H9 (cell line): ENCODE measurements at regions not wholly inside any gene's neighbourhood (a gene's known extent, or its start where the extent isn't known, plus 50 kb on each side); places are given as distances from the start of the nearest gene placed in this dataset.

Experiments
- DNase-seq: peaks from one replicate; pipeline ENCODE4 v3.0.0-alpha.2; 2017
- H2AFZ ChIP-seq: one replicate; pipeline ENCODE4 v1.6.1; 2013; ENCODE audit warnings: mild to moderate bottlenecking, low read length, control low read depth, moderate library complexity
- H2AK5ac ChIP-seq: 2 replicates; pipeline ENCODE4 v1.6.1; 2013; ENCODE audit warnings: low read length, control low read depth, mixed read lengths; ENCODE audit not compliant: insufficient read length
- H2BK120ac ChIP-seq: one replicate; pipeline ENCODE4 v1.6.1; 2013; ENCODE audit warnings: low read depth, mild to moderate bottlenecking, low read length, control low read depth, inconsistent platforms; ENCODE audit not compliant: poor library complexity, severe bottlenecking
- H2BK12ac ChIP-seq: 2 replicates; pipeline ENCODE4 v1.6.1; 2013; ENCODE audit warnings: low read length, control low read depth, mixed read lengths, low read depth; ENCODE audit not compliant: insufficient read length
- H2BK15ac ChIP-seq: 2 replicates; pipeline ENCODE4 v1.6.1; 2013; ENCODE audit warnings: low read depth, low read length, control low read depth
- H2BK20ac ChIP-seq: one replicate; pipeline ENCODE4 v1.6.1; 2013; ENCODE audit warnings: low read depth, mild to moderate bottlenecking, low read length, control low read depth, inconsistent platforms; ENCODE audit not compliant: poor library complexity, severe bottlenecking
- H2BK5ac ChIP-seq: 2 replicates; pipeline ENCODE4 v1.6.1; 2013; ENCODE audit warnings: low read length, control low read depth, mixed read lengths; ENCODE audit not compliant: insufficient read length
- H3K14ac ChIP-seq: 2 replicates; pipeline ENCODE4 v1.6.1; 2013; ENCODE audit warnings: low read length, control low read depth; ENCODE audit not compliant: insufficient read depth
- H3K18ac ChIP-seq: 2 replicates; pipeline ENCODE4 v1.6.1; 2013; ENCODE audit warnings: low read depth, mild to moderate bottlenecking, mixed read lengths, low read length, control low read depth; ENCODE audit not compliant: insufficient read length
- H3K23ac ChIP-seq: 2 replicates; pipeline ENCODE4 v1.6.1; 2013; ENCODE audit warnings: low read length, control low read depth, mixed read lengths, low read depth; ENCODE audit not compliant: insufficient read length
- H3K23me2 ChIP-seq: 2 replicates; pipeline ENCODE4 v1.6.1; 2013; ENCODE audit warnings: low read depth, mild to moderate bottlenecking, mixed read lengths, low read length, control low read depth; ENCODE audit not compliant: insufficient read length, poor library complexity, severe bottlenecking
- H3K27ac ChIP-seq: 2 replicates; pipeline ENCODE4 v1.5.1; 2013; ENCODE audit warnings: low read length, control low read depth, mixed read lengths, low read depth; ENCODE audit not compliant: insufficient read length
- H3K27me3 ChIP-seq: 2 replicates; pipeline ENCODE4 v1.6.1; 2013; ENCODE audit warnings: low read length, control low read depth, inconsistent platforms; ENCODE audit not compliant: insufficient read depth
- H3K4ac ChIP-seq: 2 replicates; pipeline ENCODE4 v1.6.1; 2013; ENCODE audit warnings: low read depth, mild to moderate bottlenecking, control low read depth, inconsistent platforms, low read length, moderate library complexity
- H3K4me1 ChIP-seq: 2 replicates; pipeline ENCODE4 v1.6.1; 2013; ENCODE audit warnings: low read length, control low read depth, inconsistent platforms; ENCODE audit not compliant: insufficient read depth
- H3K4me2 ChIP-seq: 2 replicates; pipeline ENCODE4 v1.6.1; 2013; ENCODE audit warnings: low read length, control low read depth, mixed read lengths; ENCODE audit not compliant: insufficient read length, insufficient read depth
- H3K56ac ChIP-seq: 2 replicates; pipeline ENCODE4 v1.6.1; 2013; ENCODE audit warnings: low read depth, mild to moderate bottlenecking, mixed read lengths, low read length, control low read depth; ENCODE audit not compliant: insufficient read length
- H3K79me1 ChIP-seq: 2 replicates; pipeline ENCODE4 v1.6.1; 2013; ENCODE audit warnings: low read depth, mild to moderate bottlenecking, moderate library complexity, low read length, control low read depth, inconsistent platforms; ENCODE audit not compliant: insufficient read depth, poor library complexity, severe bottlenecking
- H3K79me2 ChIP-seq: 2 replicates; pipeline ENCODE4 v1.6.1; 2013; ENCODE audit warnings: low read length, control low read depth, inconsistent platforms; ENCODE audit not compliant: insufficient read depth
- H3K9ac ChIP-seq: 2 replicates; pipeline ENCODE4 v1.6.1; 2013; ENCODE audit warnings: low read length, control low read depth, mixed read lengths; ENCODE audit not compliant: insufficient read length; ENCODE audit errors: extremely low read depth
- H3K9me3 ChIP-seq: one replicate; pipeline ENCODE4 v1.6.1; 2013; ENCODE audit warnings: low read depth, low read length, inconsistent platforms; ENCODE audit not compliant: control insufficient read depth
- H3T11ph ChIP-seq: one replicate; pipeline ENCODE4 v1.6.1; 2013; ENCODE audit warnings: mild to moderate bottlenecking, low read length, control low read depth, inconsistent platforms
- H4K20me1 ChIP-seq: one replicate; pipeline ENCODE4 v1.6.1; 2013; ENCODE audit not compliant: control insufficient read depth, insufficient read length, insufficient read depth
- H4K5ac ChIP-seq: 2 replicates; pipeline ENCODE4 v1.6.1; 2013; ENCODE audit warnings: low read depth, mild to moderate bottlenecking, mixed read lengths, low read length, control low read depth; ENCODE audit not compliant: insufficient read length
- H4K8ac ChIP-seq: replicated peaks from 2 replicates; pipeline ENCODE4 v1.6.1; 2013; ENCODE audit warnings: low read length, control low read depth, mixed read lengths, low read depth; ENCODE audit not compliant: insufficient read length
- H4K91ac ChIP-seq: 2 replicates; pipeline ENCODE4 v1.6.1; 2013; ENCODE audit warnings: low read depth, mild to moderate bottlenecking, moderate library complexity, mixed read lengths, low read length, control low read depth; ENCODE audit not compliant: insufficient read length
- H3K27ac Mint-ChIP-seq, 3 experiments: 2 replicates in 2 of 3; 3 replicates in 1 of 3; pipeline ENCODE4 v1.8.0; 2020 to 2021; ENCODE audit warnings: mixed read lengths in 3 of 3, mild to moderate bottlenecking in 1 of 3, moderate library complexity in 1 of 3
- H3K27me3 Mint-ChIP-seq: 2 replicates; pipeline ENCODE4 v1.8.0; 2021; ENCODE audit warnings: low read depth, mild to moderate bottlenecking, moderate library complexity, mixed read lengths
- H3K36me3 Mint-ChIP-seq, 3 experiments: 2 replicates in 2 of 3; 3 replicates in 1 of 3; pipeline ENCODE4 v1.8.0; 2020 to 2021; ENCODE audit warnings: low read depth in 3 of 3, mixed read lengths in 3 of 3; ENCODE audit not compliant: insufficient read depth in 1 of 3
- H3K4me1 Mint-ChIP-seq, 2 experiments: 2 replicates each; pipeline ENCODE4 v1.8.0; 2020; ENCODE audit warnings: mixed read lengths in 2 of 2
- H3K4me3 Mint-ChIP-seq, 2 experiments: 2 replicates in 1 of 2; 3 replicates in 1 of 2; pipeline ENCODE4 v1.8.0; 2020 to 2021; ENCODE audit warnings: mild to moderate bottlenecking in 2 of 2, mixed read lengths in 2 of 2, moderate library complexity in 1 of 2
- H3K9me3 Mint-ChIP-seq, 2 experiments: 2 replicates in 1 of 2; 3 replicates in 1 of 2; pipeline ENCODE4 v1.8.0; 2020; ENCODE audit warnings: mild to moderate bottlenecking in 2 of 2, mixed read lengths in 2 of 2, moderate library complexity in 1 of 2
- WGBS: extraction: QIAGEN DNeasy Blood & Tissue Kit; methylation state at CpG from one replicate; pipeline ENCODE4 v1.1.7; 2013; ENCODE audit warnings: missing lambda C conversion rate, low lambda C conversion rate, mixed read lengths; ENCODE audit not compliant: insufficient read length; ENCODE audit errors: extremely low coverage; 5-methylcytosine and 5-hydroxymethylcytosine counted together
- TF ChIP-seq, protein P1 (sequence below): fragments of 200-600 bp; sonication (generic); conservative IDR thresholded peaks from 3 replicates; pipeline ENCODE4 v1.8.0; 2021; ENCODE audit warnings: antibody characterized with exemption, mild to moderate bottlenecking

DNA sequence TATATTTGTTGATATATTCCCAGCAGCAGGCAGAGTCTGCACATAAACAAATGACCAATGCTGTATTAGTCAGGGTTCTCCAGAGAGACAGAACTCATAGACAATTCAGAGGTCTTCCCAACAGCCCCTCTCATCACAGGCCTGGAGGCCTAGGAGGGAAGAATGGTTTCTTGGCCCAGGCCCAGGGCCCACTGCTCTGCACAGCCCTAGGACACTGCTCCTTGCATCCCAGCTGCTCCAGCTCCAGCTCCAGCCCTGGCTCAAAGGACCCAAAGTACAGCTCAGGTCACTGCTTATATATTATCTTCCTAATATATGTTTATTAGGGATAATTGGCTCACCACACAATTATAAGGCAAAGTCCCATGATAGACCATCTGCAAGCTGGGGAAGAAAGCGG lies 749.9 kb downstream of the KCNJ2 start:
- Histone ChIP-seq H4K91ac (no peak overlapping the region), H2AK5ac (no peak overlapping the region), H3K4me1 (no peaks in the 10 kb centered on the region; the same call in 1 of the 2 replicates), H4K5ac (no peak overlapping the region), H3K23ac (no peak overlapping the region), H3K27ac (no peak overlapping the region), H3K79me2 (no peaks in the 10 kb centered on the region), H3K9me3 (peaks cover 6% of the 10 kb centered on the region), H3K23me2 (no peaks in the 10 kb centered on the region), H3K4me2 (no peak overlapping the region), H3T11ph (no peak overlapping the region), H2AFZ (no peak overlapping the region), H2BK12ac (no peak overlapping the region), H2BK15ac (no peak overlapping the region), H4K20me1 (no peaks in the 10 kb centered on the region), H3K18ac (no peak overlapping the region), H3K56ac (no peak overlapping the region), H3K9ac (no peak overlapping the region), H3K79me1 (no peaks in the 10 kb centered on the region), H2BK20ac (no peak overlapping the region), H2BK120ac (no peak overlapping the region), H3K14ac (no peak overlapping the region), H4K8ac (no peak overlapping the region), H2BK5ac (no peak overlapping the region), H3K4ac (no peak overlapping the region), H3K27me3 (no peaks in the 10 kb centered on the region)
- H3K27me3 Mint-ChIP-seq: no peaks in the 10 kb centered on the region
- H3K9me3 Mint-ChIP-seq: peaks cover 32 to 43% of the 10 kb centered on the region in 2 experiments
- WGBS: no CpG with 5 or more reads among the region's 1 CpG
- no peak overlapping the region for H3K4me3 Mint-ChIP-seq
- DNase-seq: no peak
- no peaks in the 10 kb centered on the region for H3K4me1 Mint-ChIP-seq
- TF ChIP-seq, protein P1, sequence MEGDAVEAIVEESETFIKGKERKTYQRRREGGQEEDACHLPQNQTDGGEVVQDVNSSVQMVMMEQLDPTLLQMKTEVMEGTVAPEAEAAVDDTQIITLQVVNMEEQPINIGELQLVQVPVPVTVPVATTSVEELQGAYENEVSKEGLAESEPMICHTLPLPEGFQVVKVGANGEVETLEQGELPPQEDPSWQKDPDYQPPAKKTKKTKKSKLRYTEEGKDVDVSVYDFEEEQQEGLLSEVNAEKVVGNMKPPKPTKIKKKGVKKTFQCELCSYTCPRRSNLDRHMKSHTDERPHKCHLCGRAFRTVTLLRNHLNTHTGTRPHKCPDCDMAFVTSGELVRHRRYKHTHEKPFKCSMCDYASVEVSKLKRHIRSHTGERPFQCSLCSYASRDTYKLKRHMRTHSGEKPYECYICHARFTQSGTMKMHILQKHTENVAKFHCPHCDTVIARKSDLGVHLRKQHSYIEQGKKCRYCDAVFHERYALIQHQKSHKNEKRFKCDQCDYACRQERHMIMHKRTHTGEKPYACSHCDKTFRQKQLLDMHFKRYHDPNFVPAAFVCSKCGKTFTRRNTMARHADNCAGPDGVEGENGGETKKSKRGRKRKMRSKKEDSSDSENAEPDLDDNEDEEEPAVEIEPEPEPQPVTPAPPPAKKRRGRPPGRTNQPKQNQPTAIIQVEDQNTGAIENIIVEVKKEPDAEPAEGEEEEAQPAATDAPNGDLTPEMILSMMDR: no peak
- H3K27ac Mint-ChIP-seq: no peak overlapping the region
- peaks cover 16 to 37% (median 19%) of the 10 kb centered on the region in 3 experiments for H3K36me3 Mint-ChIP-seq
